GM10266 (cell line): ENCODE measurements at regions not wholly inside any gene's neighbourhood (a gene's known extent, or its start where the extent isn't known, plus 50 kb on each side); places are given as distances from the start of the nearest gene placed in this dataset.

ENCODE experiments used
- DNase-seq: peaks from one replicate; pipeline ENCODE4 v3.0.0; 2012; ENCODE audit errors: extremely low spot score
- TF ChIP-seq, protein P1 (sequence below): IDR thresholded peaks from 2 replicates; pipeline ENCODE4 v1.5.1; 2012; ENCODE audit warnings: mild to moderate bottlenecking, low read depth; ENCODE audit not compliant: control insufficient read depth, insufficient read depth; ENCODE audit errors: missing control alignments

DNA sequence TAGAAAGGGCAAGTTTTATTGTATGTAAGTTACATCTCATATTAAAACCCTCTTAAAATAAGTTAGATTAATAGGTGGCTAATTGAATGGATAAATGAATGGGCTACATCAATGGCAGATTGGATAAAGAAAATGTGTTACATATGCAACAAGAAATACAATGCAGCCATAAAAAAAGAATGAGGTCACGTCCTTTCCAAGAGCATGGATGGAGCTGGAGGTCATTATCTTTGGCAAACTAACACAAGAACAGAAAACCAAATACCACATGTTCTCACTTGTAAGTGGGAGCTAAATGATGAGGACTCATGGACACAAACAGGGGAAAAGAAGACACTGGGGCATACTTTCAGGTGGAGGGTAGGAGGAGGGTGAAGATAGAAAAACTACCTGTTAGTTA lies 182.2 kb upstream of the GNAI1 start:
- DNase-seq = no peak
- TF ChIP-seq, protein P1, sequence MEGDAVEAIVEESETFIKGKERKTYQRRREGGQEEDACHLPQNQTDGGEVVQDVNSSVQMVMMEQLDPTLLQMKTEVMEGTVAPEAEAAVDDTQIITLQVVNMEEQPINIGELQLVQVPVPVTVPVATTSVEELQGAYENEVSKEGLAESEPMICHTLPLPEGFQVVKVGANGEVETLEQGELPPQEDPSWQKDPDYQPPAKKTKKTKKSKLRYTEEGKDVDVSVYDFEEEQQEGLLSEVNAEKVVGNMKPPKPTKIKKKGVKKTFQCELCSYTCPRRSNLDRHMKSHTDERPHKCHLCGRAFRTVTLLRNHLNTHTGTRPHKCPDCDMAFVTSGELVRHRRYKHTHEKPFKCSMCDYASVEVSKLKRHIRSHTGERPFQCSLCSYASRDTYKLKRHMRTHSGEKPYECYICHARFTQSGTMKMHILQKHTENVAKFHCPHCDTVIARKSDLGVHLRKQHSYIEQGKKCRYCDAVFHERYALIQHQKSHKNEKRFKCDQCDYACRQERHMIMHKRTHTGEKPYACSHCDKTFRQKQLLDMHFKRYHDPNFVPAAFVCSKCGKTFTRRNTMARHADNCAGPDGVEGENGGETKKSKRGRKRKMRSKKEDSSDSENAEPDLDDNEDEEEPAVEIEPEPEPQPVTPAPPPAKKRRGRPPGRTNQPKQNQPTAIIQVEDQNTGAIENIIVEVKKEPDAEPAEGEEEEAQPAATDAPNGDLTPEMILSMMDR = no peak

DNA sequence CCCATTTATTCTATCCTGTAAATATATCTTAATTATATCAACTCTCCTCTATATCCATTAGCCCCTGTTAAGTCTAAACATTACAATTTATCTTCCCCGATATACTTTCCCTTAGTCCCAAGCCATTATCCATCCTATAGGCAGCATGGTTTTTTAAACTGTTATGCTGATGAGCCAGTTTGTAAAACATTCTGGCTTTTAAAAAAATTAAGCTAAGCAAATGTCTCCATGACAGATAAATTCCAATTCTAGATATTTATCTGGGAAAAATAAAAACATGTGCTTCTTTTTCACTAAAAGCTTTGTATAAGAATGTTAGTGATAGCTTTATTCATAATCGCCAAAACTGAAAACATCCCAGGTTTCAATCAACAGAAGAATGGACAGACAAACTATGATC lies 183.2 kb upstream of the GNAI1 start:
- no peak for DNase-seq
- TF ChIP-seq, protein P1 = no peak

DNA sequence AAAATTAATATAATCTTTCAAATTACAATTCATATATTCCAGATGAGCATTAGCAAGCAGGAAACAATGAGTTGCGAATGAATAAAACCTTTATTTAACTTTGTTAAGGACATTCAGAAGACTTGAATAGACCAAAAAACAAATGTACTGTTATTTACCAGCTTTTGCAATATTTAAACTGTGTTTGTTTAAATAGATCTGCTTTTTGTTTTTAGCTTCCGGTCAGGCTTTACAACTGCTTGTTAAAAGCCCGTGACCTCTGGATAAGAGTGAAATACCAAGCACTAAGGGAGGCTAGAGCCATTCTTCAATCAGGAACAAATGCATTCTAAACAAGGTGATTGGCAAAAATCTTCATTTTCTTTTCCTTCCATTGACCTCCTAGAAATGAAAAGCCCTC lies 184.9 kb upstream of the GNAI1 start:
- DNase-seq = no peak
- TF ChIP-seq, protein P1 = no peak

DNA sequence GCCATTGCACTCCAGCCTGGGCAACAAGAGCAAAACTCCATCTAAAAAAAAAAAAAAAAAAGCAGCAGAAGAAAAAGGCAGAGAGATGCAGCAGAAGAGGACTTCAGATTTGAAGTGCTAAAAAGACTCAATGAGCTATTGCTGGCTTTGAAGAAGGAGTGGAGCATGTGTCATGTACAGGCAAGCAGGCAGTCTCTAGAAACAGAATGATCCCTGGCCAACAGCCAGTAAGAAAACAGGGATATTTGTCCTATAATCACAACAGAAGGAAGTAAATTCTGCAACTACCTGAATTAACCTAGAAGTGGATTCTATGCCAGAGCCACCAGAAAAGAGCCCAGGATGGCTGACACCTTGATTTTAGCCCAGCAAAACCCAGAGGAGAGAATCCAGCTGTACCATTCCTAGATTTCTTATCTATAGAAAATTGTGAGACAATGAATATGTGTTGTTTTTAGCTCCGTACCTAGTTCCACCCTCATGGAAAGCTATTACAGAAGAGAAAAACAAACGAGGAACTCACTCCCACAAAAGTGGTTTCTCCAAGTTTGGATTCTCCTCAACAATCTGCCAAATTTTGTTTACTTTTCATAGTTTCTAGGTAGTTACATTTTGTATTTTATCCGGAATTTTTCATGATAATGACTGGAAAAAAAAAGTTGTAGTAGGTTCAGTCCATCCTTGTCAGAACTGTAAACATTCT lies 198.2 kb upstream of the GNAI1 start:
- DNase-seq = no peak
- TF ChIP-seq, protein P1 = no peak

DNA sequence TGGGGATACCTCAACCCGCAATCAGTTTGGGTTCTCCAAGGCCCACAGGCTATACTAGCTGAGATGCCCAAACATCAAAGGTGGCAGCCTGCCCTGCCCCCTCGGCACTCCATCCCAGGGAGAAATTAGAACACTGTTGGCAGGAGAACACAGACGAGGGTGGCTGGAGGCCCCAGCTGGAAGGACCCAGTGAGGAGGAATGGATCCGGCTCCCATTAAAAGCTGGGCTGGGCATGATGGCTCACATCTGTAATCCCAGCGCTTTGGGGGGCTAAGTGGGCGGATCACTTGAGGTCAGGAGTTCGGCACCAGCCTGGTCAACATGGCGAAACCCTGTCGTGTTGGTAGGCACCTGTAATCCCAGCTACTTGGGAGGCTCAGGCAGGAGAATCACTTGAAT lies 199.9 kb upstream of the GNAI1 start:
- no peak for DNase-seq
- TF ChIP-seq, protein P1 = no peak

DNA sequence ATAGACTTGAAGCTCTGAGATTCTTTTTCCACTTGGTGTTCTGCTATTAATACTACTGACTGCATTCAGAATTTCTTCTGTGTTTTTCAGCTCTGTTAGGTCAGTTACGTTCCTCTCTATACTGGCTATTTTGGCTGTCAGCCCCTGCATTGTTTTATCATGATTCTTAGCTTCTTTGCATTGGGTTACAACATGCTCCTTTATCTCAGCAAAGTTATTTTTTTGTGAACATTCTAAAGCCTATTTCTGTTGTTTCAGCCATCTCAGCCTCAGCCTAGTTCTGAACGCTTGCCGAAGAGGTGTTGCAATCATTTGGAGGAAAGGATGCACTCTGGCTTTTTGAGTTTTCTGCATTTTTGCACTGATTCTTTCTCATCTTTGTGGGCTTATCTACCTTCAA lies 201.5 kb upstream of the GNAI1 start:
- TF ChIP-seq, protein P1 = no peak
- no peak for DNase-seq

DNA sequence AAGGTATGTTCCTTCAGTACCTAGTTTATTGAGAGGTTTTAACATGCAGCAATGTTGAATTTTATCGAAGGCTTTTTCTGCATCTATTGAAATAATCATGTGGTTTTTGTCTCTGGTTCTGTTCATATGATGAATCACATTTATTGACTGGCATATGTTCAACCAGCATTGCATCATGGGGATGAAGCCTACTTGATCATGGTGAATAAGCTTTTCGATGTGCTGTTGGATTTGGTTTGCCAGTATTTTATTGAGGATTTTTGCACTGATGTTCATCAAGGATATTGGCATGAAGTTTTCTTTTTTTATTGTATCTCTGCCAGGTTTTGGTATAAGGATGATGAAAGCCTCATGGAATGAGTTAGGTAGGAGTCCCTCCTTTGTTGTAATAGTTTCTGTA lies 204.0 kb upstream of the GNAI1 start:
- no peak for DNase-seq
- TF ChIP-seq, protein P1 = no peak
